HepG2 (cell line): ENCODE measurements at regions not wholly inside any gene's neighbourhood (a gene's known extent, or its start where the extent isn't known, plus 50 kb on each side); places are given as distances from the start of the nearest gene placed in this dataset.

Experiments
- ATAC-seq: fragments of 200-7000 bp; cut with Tn5 transposase; 3 replicates; pipeline ENCODE4 v1.9.1; 2020; ENCODE audit warnings: mild to moderate bottlenecking, moderate library complexity
- BruUV-seq: library from RNA; stranded (reverse); fragments of 400-500 nt; replicated peaks from 2 replicates; lab custom pipeline; 2021; lab: Mats Ljungman, UMichigan
- CTCF ChIA-PET: fragments of 300-600 bp; formaldehyde crosslinking; extraction: SDS; loops from one replicate; lab custom pipeline; 2021; ENCODE audit warnings: low total read pairs, inconsistent platforms, low intra/inter-chr PET ratio; lab: Yijun Ruan, JAX
- POLR2A ChIA-PET: fragments of 350-600 bp; sonication (Branson Sonifier 250); formaldehyde crosslinking; loops from one replicate; lab custom pipeline; 2020; ENCODE audit warnings: antibody characterized with exemption, inconsistent platforms; lab: Yijun Ruan, JAX
- DNase-seq: peaks from one replicate; pipeline ENCODE4 v3.0.0-alpha.2; 2015; ENCODE audit warnings: low spot score
- FAIRE-seq: peaks from 3 replicates; lab custom pipeline; 2011; peaks lifted over from hg19 to GRCh38; lab: Jason Lieb, UNC
- H2AFZ ChIP-seq: one replicate; pipeline ENCODE4 v1.6.1; 2011; ENCODE audit warnings: low read length, inconsistent platforms
- H3K27ac ChIP-seq: fragments of 300-600 bp; 3 replicates; pipeline ENCODE4 v1.8.0; 2011; ENCODE audit warnings: mixed run types, mild to moderate bottlenecking, mixed read lengths, low read length, inconsistent platforms; ENCODE audit not compliant: insufficient read depth; ENCODE audit errors: extremely low read length
- H3K27me3 ChIP-seq, 2 experiments: fragments of 200-600 bp in 1 of 2; 2 replicates in 1 of 2; 3 replicates in 1 of 2; pipeline versions ENCODE4 v1.6.0 to v1.8.0; 2011; ENCODE audit warnings: low read length in 2 of 2, mild to moderate bottlenecking in 2 of 2, moderate library complexity in 2 of 2, inconsistent platforms in 1 of 2; ENCODE audit not compliant: insufficient read depth in 2 of 2, control insufficient read depth in 1 of 2
- H3K36me3 ChIP-seq, 2 experiments: fragments of 200-600 bp in 1 of 2; replicated peaks in 1 of 2; 2 replicates in 1 of 2; 3 replicates in 1 of 2; pipeline versions ENCODE4 v1.5.1 to v1.8.0; 2011; ENCODE audit warnings: low read length in 2 of 2, inconsistent platforms in 1 of 2; ENCODE audit not compliant: insufficient read depth in 2 of 2, control insufficient read depth in 1 of 2
- H3K4me1 ChIP-seq: 2 replicates; pipeline ENCODE4 v1.5.1; 2012; ENCODE audit warnings: low read length, inconsistent platforms; ENCODE audit not compliant: insufficient read depth
- H3K4me2 ChIP-seq: 2 replicates; pipeline ENCODE4 v1.6.0; 2011; ENCODE audit warnings: low read depth, low read length, inconsistent platforms
- H3K4me3 ChIP-seq, 3 experiments: fragments of 200-600 bp in 1 of 3; sonication (generic), shearing (Covaris generic) in 1 of 3; replicated peaks in 1 of 3; 2 replicates each; pipeline ENCODE4 v1.5.1; 2011 to 2016; ENCODE audit warnings: low read length in 3 of 3, inconsistent platforms in 2 of 3, low read depth in 2 of 3, mild to moderate bottlenecking in 2 of 3, control low read depth in 1 of 3, mixed read lengths in 1 of 3; ENCODE audit not compliant: insufficient read depth in 1 of 3
- H3K79me2 ChIP-seq: one replicate; pipeline ENCODE4 v1.6.1; 2011; ENCODE audit warnings: low read length, inconsistent platforms; ENCODE audit not compliant: insufficient read depth
- H3K9ac ChIP-seq: 2 replicates; pipeline ENCODE4 v1.6.0; 2011; ENCODE audit warnings: mild to moderate bottlenecking, low read depth, low read length, inconsistent platforms; ENCODE audit not compliant: insufficient read depth
- H3K9me3 ChIP-seq: 2 replicates; pipeline ENCODE4 v1.5.1; 2012; ENCODE audit warnings: mild to moderate bottlenecking, low read length
- H4K20me1 ChIP-seq: 2 replicates; pipeline ENCODE4 v1.6.0; 2011; ENCODE audit warnings: inconsistent platforms, mild to moderate bottlenecking, low read length, moderate library complexity; ENCODE audit not compliant: insufficient read depth
- KAT8 ChIP-seq: IDR thresholded peaks from 2 replicates; pipeline ENCODE4 v1.6.1; 2016; ENCODE audit warnings: missing genetic modification reagents, missing compliant biosample characterization
- KIAA2018 ChIP-seq: sonication (generic); formaldehyde crosslinking; IDR thresholded peaks from 2 replicates; pipeline ENCODE4 v1.5.0; 2020; ENCODE audit warnings: mild to moderate bottlenecking, missing genetic modification reagents, borderline replicate concordance
- MIXL1 ChIP-seq: IDR thresholded peaks from 2 replicates; pipeline ENCODE4 v1.6.1; 2016
- NR2F6 ChIP-seq, 2 experiments: IDR thresholded peaks; 2 replicates each; pipeline ENCODE4 v1.6.1; 2016; ENCODE audit warnings: antibody characterized with exemption in 1 of 2, mild to moderate bottlenecking in 1 of 2
- SMAD3 ChIP-seq: sonication (generic); formaldehyde crosslinking; IDR thresholded peaks from 2 replicates; pipeline ENCODE4 v1.4.0; 2020; ENCODE audit warnings: missing genetic modification reagents
- THAP11 ChIP-seq: IDR thresholded peaks from 2 replicates; pipeline ENCODE4 v1.6.1; 2016; ENCODE audit warnings: missing biosample characterization, missing genetic modification reagents
- UBTF ChIP-seq: sonication (generic); formaldehyde crosslinking; IDR thresholded peaks from 2 replicates; pipeline ENCODE4 v1.4.0; 2020; ENCODE audit warnings: mild to moderate bottlenecking, missing genetic modification reagents
- ZBTB7B ChIP-seq: sonication (generic); formaldehyde crosslinking; IDR thresholded peaks from 2 replicates; pipeline ENCODE4 v1.4.0; 2020; ENCODE audit warnings: missing genetic modification reagents
- ZNF337 ChIP-seq: sonication (generic); formaldehyde crosslinking; IDR thresholded peaks from 2 replicates; pipeline ENCODE4 v1.5.1; 2020; ENCODE audit warnings: missing genetic modification reagents, low read depth, mild to moderate bottlenecking, borderline replicate concordance
- WGBS: methylation state at CpG from one replicate; pipeline ENCODE4 v1.1.6; 2017; ENCODE audit warnings: low lambda C conversion rate; 5-methylcytosine and 5-hydroxymethylcytosine counted together
- in situ Hi-C: cut with HindIII; loops from 2 replicates; pipeline ENCODE4 v1.10.0; 2017; ENCODE audit warnings: low pct_unique_long_range_greater_than_20kb; ENCODE audit not compliant: extremely low pct_ligation_motif_present
- intact Hi-C: fragments of 100-400 bp; cut with micrococcal nuclease; formaldehyde crosslinking; loops from one replicate; pipeline ENCODE4 v1.10.0; 2022; ENCODE audit not compliant: unreplicated experiment
- TF ChIP-seq, protein P1 (sequence below): sonication (generic); formaldehyde crosslinking; IDR thresholded peaks from 2 replicates; pipeline ENCODE4 v1.4.0; 2020; ENCODE audit warnings: mild to moderate bottlenecking, missing genetic modification reagents, borderline replicate concordance

DNA sequence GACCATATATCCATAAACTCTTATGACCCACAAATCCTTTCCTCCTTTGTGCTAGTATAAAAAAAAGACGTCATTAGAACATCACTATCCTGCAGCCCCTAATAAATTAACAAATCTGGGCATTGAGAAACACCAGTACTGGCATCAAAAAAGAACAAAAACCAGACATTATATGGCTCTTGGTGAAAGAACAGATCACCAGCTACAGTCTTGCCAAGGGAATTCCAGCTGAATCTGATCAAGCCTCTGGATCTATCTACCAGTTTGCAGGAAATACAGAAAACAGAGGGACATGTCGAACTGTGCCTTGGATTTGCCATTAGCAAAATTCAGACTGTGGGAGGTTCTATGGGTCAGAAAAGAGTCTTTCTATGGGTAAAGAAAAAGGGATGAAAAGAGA lies 93.7 kb upstream of the DDX18 start:
- in situ Hi-C loops = no loop called here
- BruUV-seq = no TSS peak
- Histone ChIP-seq H3K79me2 (no peaks in the 10 kb centered on the region), H3K4me1 (peaks cover 14% of the 10 kb centered on the region), H3K27me3 (no peaks in the 10 kb centered on the region; a peak in 1 of 5 replicates), H3K36me3 (no peaks in the 10 kb centered on the region), H3K4me2 (no peak overlapping the region), H4K20me1 (no peaks in the 10 kb centered on the region), H3K9me3 (no peaks in the 10 kb centered on the region), H3K4me3 (no peak overlapping the region), H3K27ac (no peak overlapping the region), H3K9ac (no peak overlapping the region), H2AFZ (no peak overlapping the region)
- 2% methylated on average over 2 of the region's 2 CpGs for WGBS
- ChIA-PET CTCF (no interaction called here), POLR2A (no interaction called here)
- intact Hi-C loops = no loop called here
- no peak for ATAC-seq
- no peak for DNase-seq
- no peak for FAIRE-seq
- no peak for TF ChIP-seq UBTF (CRISPR knock-in tag)
- no peak for TF ChIP-seq NR2F6 (IDR thresholded peaks at IDR 0.05)
- TF ChIP-seq NR2F6 (CRISPR knock-in tag; IDR thresholded peaks at IDR 0.05) = no peak
- TF ChIP-seq THAP11 (CRISPR knock-in tag) = no peak
- TF ChIP-seq ZBTB7B (CRISPR knock-in tag) = no peak
- no peak for TF ChIP-seq KIAA2018 (CRISPR knock-in tag)
- TF ChIP-seq, protein P1, sequence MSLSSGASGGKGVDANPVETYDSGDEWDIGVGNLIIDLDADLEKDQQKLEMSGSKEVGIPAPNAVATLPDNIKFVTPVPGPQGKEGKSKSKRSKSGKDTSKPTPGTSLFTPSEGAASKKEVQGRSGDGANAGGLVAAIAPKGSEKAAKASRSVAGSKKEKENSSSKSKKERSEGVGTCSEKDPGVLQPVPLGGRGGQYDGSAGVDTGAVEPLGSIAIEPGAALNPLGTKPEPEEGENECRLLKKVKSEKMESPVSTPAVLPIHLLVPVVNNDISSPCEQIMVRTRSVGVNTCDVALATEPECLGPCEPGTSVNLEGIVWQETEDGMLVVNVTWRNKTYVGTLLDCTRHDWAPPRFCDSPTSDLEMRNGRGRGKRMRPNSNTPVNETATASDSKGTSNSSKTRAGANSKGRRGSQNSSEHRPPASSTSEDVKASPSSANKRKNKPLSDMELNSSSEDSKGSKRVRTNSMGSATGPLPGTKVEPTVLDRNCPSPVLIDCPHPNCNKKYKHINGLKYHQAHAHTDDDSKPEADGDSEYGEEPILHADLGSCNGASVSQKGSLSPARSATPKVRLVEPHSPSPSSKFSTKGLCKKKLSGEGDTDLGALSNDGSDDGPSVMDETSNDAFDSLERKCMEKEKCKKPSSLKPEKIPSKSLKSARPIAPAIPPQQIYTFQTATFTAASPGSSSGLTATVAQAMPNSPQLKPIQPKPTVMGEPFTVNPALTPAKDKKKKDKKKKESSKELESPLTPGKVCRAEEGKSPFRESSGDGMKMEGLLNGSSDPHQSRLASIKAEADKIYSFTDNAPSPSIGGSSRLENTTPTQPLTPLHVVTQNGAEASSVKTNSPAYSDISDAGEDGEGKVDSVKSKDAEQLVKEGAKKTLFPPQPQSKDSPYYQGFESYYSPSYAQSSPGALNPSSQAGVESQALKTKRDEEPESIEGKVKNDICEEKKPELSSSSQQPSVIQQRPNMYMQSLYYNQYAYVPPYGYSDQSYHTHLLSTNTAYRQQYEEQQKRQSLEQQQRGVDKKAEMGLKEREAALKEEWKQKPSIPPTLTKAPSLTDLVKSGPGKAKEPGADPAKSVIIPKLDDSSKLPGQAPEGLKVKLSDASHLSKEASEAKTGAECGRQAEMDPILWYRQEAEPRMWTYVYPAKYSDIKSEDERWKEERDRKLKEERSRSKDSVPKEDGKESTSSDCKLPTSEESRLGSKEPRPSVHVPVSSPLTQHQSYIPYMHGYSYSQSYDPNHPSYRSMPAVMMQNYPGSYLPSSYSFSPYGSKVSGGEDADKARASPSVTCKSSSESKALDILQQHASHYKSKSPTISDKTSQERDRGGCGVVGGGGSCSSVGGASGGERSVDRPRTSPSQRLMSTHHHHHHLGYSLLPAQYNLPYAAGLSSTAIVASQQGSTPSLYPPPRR (CRISPR knock-in tag) = no peak
- TF ChIP-seq ZNF337 (CRISPR knock-in tag) = no peak
- no peak for TF ChIP-seq MIXL1
- TF ChIP-seq SMAD3 (CRISPR knock-in tag) = no peak
- no peak for TF ChIP-seq KAT8 (CRISPR knock-in tag)
